ENCODE measurements at regions not wholly inside any gene's neighbourhood (a gene's known extent, or its start where the extent isn't known, plus 50 kb on each side); places are given as distances from the start of the nearest gene placed in this dataset.

DNA sequence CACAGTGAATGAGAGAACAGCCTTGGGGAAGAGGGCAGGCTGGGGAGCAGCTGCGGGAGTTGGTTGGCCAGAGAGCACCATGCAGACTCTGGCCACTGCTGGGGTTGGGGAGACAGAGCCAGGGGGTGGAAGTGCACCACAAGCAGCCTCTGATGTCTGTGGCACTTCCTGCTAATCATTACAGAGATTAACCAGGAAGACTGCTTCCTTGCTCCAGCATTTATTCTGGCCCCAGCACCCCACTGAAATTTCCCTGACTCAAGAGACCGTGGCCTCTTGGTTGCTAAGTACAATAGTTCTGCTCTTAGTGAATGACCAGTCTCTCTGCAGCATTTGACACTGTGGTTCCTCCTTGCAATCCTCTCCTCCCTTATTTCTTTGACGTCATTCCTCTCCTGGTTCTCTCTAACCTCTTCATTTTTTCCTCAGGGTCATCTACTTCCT is 266.2 kb upstream of the ROPN1 start:
- Histone ChIP-seq H3K4me3 (ENCODE audit: control insufficient read depth in 1 of 2, extremely low read depth in 1 of 2, low read length in 1 of 2) (no peak overlapping the region), H3K9me3 (no peaks in the 10 kb centered on the region), H3K36me3 (ENCODE audit: control insufficient read depth in 2 of 2, extremely low read depth in 1 of 2, insufficient read depth in 1 of 2, low read length in 1 of 2) (no peaks in the 10 kb centered on the region), H3K27me3 (replicated peaks in 1 of 2; ENCODE audit: control insufficient read depth in 2 of 2, extremely low read depth in 1 of 2, insufficient read depth in 2 of 2, low read length in 1 of 2) (peaks cover 0 to 4% of the 10 kb centered on the region in 2 experiments), H3K4me1 (ENCODE audit: control insufficient read depth in 1 of 2, extremely low read depth in 1 of 2, insufficient read depth in 2 of 2, low read length in 2 of 2) (no peaks in the 10 kb centered on the region), H3K27ac (ENCODE audit: low read length) (no peak overlapping the region)
- CTCF ChIA-PET, result no interaction called here
- 65% methylated on average over 3 of the region's 3 CpGs for WGBS (ENCODE audit: insufficient coverage)
- no peak for ATAC-seq (replicated peaks in 1 of 4)
- no peak overlapping the region for H3K27ac Mint-ChIP-seq
- POLR2A ChIA-PET, result no interaction called here
- H3K4me3 Mint-ChIP-seq, result no peak overlapping the region
- no peaks in the 10 kb centered on the region for H3K36me3 Mint-ChIP-seq
- no peaks in the 10 kb centered on the region for H3K9me3 Mint-ChIP-seq
- peaks cover 7 to 18% of the 10 kb centered on the region in 2 donors for H3K27me3 Mint-ChIP-seq
- DNase-seq, result no peak
- no peaks in the 10 kb centered on the region for H3K4me1 Mint-ChIP-seq

DNA sequence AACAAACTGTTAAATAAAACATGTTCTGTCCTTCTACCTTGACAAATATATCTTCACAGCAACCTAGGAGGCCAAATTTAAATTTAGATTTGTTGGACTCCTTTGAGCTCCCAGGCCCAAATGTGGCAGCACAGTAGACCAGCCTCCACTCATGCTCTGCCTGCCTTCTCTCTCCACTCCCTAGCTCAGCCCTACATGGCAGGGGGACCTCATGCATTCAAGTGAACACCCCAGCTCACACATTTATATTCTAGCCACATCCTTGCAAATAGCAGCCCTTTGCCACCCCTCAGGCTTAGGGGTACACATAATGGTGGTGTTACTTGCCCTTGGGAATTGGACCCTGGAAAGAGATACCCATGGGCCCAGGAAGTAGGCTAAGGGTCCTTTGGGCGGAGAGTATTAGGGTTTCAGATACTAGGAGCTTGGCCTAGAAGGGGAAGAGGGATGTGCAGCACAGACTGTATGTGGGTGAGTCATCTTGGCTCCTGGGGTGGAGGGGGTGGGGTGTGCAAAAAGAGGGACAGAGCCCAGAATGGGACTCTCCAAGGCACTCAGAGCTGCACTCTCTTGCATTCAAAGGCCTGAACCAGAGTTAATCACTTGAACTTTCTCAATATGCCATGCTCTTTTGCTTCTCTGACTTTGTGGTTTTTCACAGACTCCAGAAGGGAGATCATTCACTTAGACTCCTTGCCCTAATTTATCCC is 268.4 kb upstream of the ROPN1 start:
- Histone ChIP-seq H3K4me1 (ENCODE audit: control insufficient read depth in 1 of 2, extremely low read depth in 1 of 2, insufficient read depth in 2 of 2, low read length in 2 of 2) (no peaks in the 10 kb centered on the region), H3K27ac (ENCODE audit: low read length) (no peak overlapping the region), H3K27me3 (replicated peaks in 1 of 2; ENCODE audit: control insufficient read depth in 2 of 2, extremely low read depth in 1 of 2, insufficient read depth in 2 of 2, low read length in 1 of 2) (no peaks in the 10 kb centered on the region), H3K9me3 (no peaks in the 10 kb centered on the region), H3K4me3 (ENCODE audit: control insufficient read depth in 1 of 2, extremely low read depth in 1 of 2, low read length in 1 of 2) (no peak overlapping the region), H3K36me3 (ENCODE audit: control insufficient read depth in 2 of 2, extremely low read depth in 1 of 2, insufficient read depth in 1 of 2, low read length in 1 of 2) (no peaks in the 10 kb centered on the region)
- Mint-ChIP-seq H3K4me1 (no peaks in the 10 kb centered on the region), H3K27me3 (peaks cover 2 to 11% of the 10 kb centered on the region in 2 donors), H3K9me3 (no peaks in the 10 kb centered on the region), H3K4me3 (no peak overlapping the region), H3K27ac (no peak overlapping the region), H3K36me3 (no peaks in the 10 kb centered on the region)
- ATAC-seq (replicated peaks in 1 of 4) (no peak), DNase-seq (no peak)
- ChIA-PET POLR2A (no interaction called here), CTCF (no interaction called here)
- 70% methylated on average over 1 of the region's 1 CpG for WGBS (ENCODE audit: insufficient coverage)

- H3K4me3 ChIP-seq (ENCODE audit: control insufficient read depth in 1 of 2, extremely low read depth in 1 of 2, low read length in 1 of 2), result no peak overlapping the region
- ATAC-seq (replicated peaks in 1 of 4) (no peak), DNase-seq (no peak)
- no CpG with 5 or more reads among the region's 2 CpGs for WGBS (ENCODE audit: insufficient coverage)
- H3K36me3 Mint-ChIP-seq, result no peaks in the 10 kb centered on the region
- H3K27me3 Mint-ChIP-seq, result peaks cover 2 to 5% of the 10 kb centered on the region in 2 donors
- no peaks in the 10 kb centered on the region for H3K27me3 ChIP-seq (replicated peaks in 1 of 2; ENCODE audit: control insufficient read depth in 2 of 2, extremely low read depth in 1 of 2, insufficient read depth in 2 of 2, low read length in 1 of 2)
- no peak overlapping the region for H3K4me3 Mint-ChIP-seq
- ChIA-PET POLR2A (no interaction called here), CTCF (no interaction called here)
- no peaks in the 10 kb centered on the region for H3K9me3 ChIP-seq
- no peak overlapping the region for H3K27ac ChIP-seq (ENCODE audit: low read length)
- no peaks in the 10 kb centered on the region for H3K4me1 ChIP-seq (ENCODE audit: control insufficient read depth in 1 of 2, extremely low read depth in 1 of 2, insufficient read depth in 2 of 2, low read length in 2 of 2)
- no peaks in the 10 kb centered on the region for H3K4me1 Mint-ChIP-seq
- H3K27ac Mint-ChIP-seq, result no peak overlapping the region
- H3K36me3 ChIP-seq (ENCODE audit: control insufficient read depth in 2 of 2, extremely low read depth in 1 of 2, insufficient read depth in 1 of 2, low read length in 1 of 2), result no peaks in the 10 kb centered on the region
- H3K9me3 Mint-ChIP-seq, result no peaks in the 10 kb centered on the region
Observed at GRCh38 chr3:124261306-124261705, 269.4 kb upstream of the ROPN1 start.

DNA sequence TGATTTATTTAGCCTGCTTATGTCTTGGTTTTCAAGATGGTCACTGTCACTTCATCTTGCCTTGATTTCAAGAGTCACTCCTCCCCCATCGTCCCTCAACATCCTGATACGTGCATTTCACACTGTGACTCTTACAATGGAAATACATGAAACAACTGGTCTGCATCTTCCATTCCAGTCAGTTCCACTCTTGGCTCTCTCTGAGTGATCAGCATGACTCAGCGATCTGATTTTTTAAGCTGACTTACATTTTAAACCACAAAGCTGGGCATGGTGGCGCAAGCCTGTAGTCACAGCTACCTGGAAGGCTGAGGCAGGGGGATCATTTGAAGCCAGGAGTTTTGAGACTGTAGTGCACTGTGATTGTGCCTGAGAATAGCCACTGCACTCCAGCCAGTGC is 271.2 kb upstream of the ROPN1 start:
- no peaks in the 10 kb centered on the region for H3K9me3 ChIP-seq

GRCh38 chr3:124264346-124264745 is 272.4 kb upstream of the ROPN1 start:
- peaks cover 0 to 5% of the 10 kb centered on the region in 2 experiments for H3K27me3 ChIP-seq (replicated peaks in 1 of 2; ENCODE audit: control insufficient read depth in 2 of 2, extremely low read depth in 1 of 2, insufficient read depth in 2 of 2, low read length in 1 of 2)
- CTCF ChIA-PET, result no interaction called here
- no peaks in the 10 kb centered on the region for H3K36me3 ChIP-seq (ENCODE audit: control insufficient read depth in 2 of 2, extremely low read depth in 1 of 2, insufficient read depth in 1 of 2, low read length in 1 of 2)
- DNase-seq (no peak), ATAC-seq (replicated peaks in 1 of 4) (no peak)
- H3K4me1 ChIP-seq (ENCODE audit: control insufficient read depth in 1 of 2, extremely low read depth in 1 of 2, insufficient read depth in 2 of 2, low read length in 2 of 2), result no peaks in the 10 kb centered on the region
- H3K36me3 Mint-ChIP-seq, result no peaks in the 10 kb centered on the region
- no peaks in the 10 kb centered on the region for H3K4me1 Mint-ChIP-seq
- no peak overlapping the region for H3K4me3 ChIP-seq (ENCODE audit: control insufficient read depth in 1 of 2, extremely low read depth in 1 of 2, low read length in 1 of 2)
- H3K9me3 Mint-ChIP-seq, result no peaks in the 10 kb centered on the region
- POLR2A ChIA-PET, result no interaction called here
- 84% methylated on average over 7 of the region's 8 CpGs for WGBS (ENCODE audit: insufficient coverage)
- no peaks in the 10 kb centered on the region for H3K9me3 ChIP-seq
- H3K27ac ChIP-seq (ENCODE audit: low read length), result no peak overlapping the region
- H3K27me3 Mint-ChIP-seq, result peaks cover 0 to 2% of the 10 kb centered on the region in 2 donors
- H3K27ac Mint-ChIP-seq, result no peak overlapping the region
- no peak overlapping the region for H3K4me3 Mint-ChIP-seq

More for the DNA sequence above, 271.2 kb upstream of the ROPN1 start:
- ATAC-seq (replicated peaks in 1 of 4) (no peak), DNase-seq (no peak)
- 56% methylated on average over 2 of the region's 4 CpGs for WGBS (ENCODE audit: insufficient coverage)
- Histone ChIP-seq H3K4me3 (ENCODE audit: control insufficient read depth in 1 of 2, extremely low read depth in 1 of 2, low read length in 1 of 2) (no peak overlapping the region), H3K27ac (ENCODE audit: low read length) (no peak overlapping the region), H3K36me3 (ENCODE audit: control insufficient read depth in 2 of 2, extremely low read depth in 1 of 2, insufficient read depth in 1 of 2, low read length in 1 of 2) (no peaks in the 10 kb centered on the region), H3K27me3 (replicated peaks in 1 of 2; ENCODE audit: control insufficient read depth in 2 of 2, extremely low read depth in 1 of 2, insufficient read depth in 2 of 2, low read length in 1 of 2) (no peaks in the 10 kb centered on the region), H3K4me1 (ENCODE audit: control insufficient read depth in 1 of 2, extremely low read depth in 1 of 2, insufficient read depth in 2 of 2, low read length in 2 of 2) (no peaks in the 10 kb centered on the region)
- Mint-ChIP-seq H3K4me1 (no peaks in the 10 kb centered on the region), H3K4me3 (no peak overlapping the region), H3K27me3 (peaks cover 2 to 4% of the 10 kb centered on the region in 2 donors), H3K27ac (no peak overlapping the region), H3K36me3 (no peaks in the 10 kb centered on the region), H3K9me3 (no peaks in the 10 kb centered on the region)
- ChIA-PET CTCF (no interaction called here), POLR2A (interaction anchor here in 1 of 2 donors (0.6 kb wide), 1 partner anchor 138 kb away, joined by 3 read pairs; no protein-coding TSS in a partner anchor)

GRCh38 chr3:124266487-124266886 is 274.6 kb upstream of the ROPN1 start:
- peaks cover under 1 to 2% of the 10 kb centered on the region in 2 donors for H3K27me3 Mint-ChIP-seq
- H3K4me1 ChIP-seq (ENCODE audit: control insufficient read depth in 1 of 2, extremely low read depth in 1 of 2, insufficient read depth in 2 of 2, low read length in 2 of 2), result no peaks in the 10 kb centered on the region
- H3K4me1 Mint-ChIP-seq, result no peaks in the 10 kb centered on the region
- no CpG with 5 or more reads among the region's 3 CpGs for WGBS (ENCODE audit: insufficient coverage)
- H3K9me3 Mint-ChIP-seq, result no peaks in the 10 kb centered on the region
- no peak overlapping the region for H3K4me3 ChIP-seq (ENCODE audit: control insufficient read depth in 1 of 2, extremely low read depth in 1 of 2, low read length in 1 of 2)
- H3K36me3 Mint-ChIP-seq, result no peaks in the 10 kb centered on the region
- H3K27ac ChIP-seq (ENCODE audit: low read length), result no peak overlapping the region
- peaks cover 0 to 5% of the 10 kb centered on the region in 2 experiments for H3K27me3 ChIP-seq (replicated peaks in 1 of 2; ENCODE audit: control insufficient read depth in 2 of 2, extremely low read depth in 1 of 2, insufficient read depth in 2 of 2, low read length in 1 of 2)
- H3K36me3 ChIP-seq (ENCODE audit: control insufficient read depth in 2 of 2, extremely low read depth in 1 of 2, insufficient read depth in 1 of 2, low read length in 1 of 2), result no peaks in the 10 kb centered on the region
- CTCF ChIA-PET, result no interaction called here
- ATAC-seq (replicated peaks in 1 of 4) (no peak), DNase-seq (no peak)
- no peak overlapping the region for H3K27ac Mint-ChIP-seq
- POLR2A ChIA-PET, result no interaction called here
- H3K9me3 ChIP-seq, result no peaks in the 10 kb centered on the region
- no peak overlapping the region for H3K4me3 Mint-ChIP-seq

DNA sequence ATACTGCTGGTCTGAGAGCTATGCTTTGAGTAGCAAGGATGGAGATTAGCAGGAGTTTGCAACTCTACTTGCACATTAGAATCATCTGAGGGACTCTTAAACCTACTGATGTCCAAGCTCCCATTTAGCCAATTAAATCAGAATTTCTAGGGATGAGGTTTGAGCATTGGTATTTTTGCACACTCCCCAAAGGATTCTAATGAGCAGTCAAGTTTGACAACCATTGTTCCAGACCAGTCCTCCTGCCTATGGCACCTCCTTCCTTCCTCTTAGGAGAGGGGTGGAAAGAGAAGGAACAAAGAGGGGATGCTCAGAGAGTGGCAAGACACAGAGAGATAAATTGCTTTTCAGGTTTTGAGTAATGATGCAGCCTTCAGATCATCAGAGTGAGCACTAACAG is 275.5 kb upstream of the ROPN1 start:
- H3K9me3 ChIP-seq, result no peaks in the 10 kb centered on the region
- no peaks in the 10 kb centered on the region for H3K36me3 Mint-ChIP-seq
- CTCF ChIA-PET, result no interaction called here
- H3K27me3 ChIP-seq (replicated peaks in 1 of 2; ENCODE audit: control insufficient read depth in 2 of 2, extremely low read depth in 1 of 2, insufficient read depth in 2 of 2, low read length in 1 of 2), result peaks cover 0 to 5% of the 10 kb centered on the region in 2 experiments
- peaks cover 1 to 6% of the 10 kb centered on the region in 2 donors for H3K27me3 Mint-ChIP-seq
- H3K4me1 Mint-ChIP-seq, result no peaks in the 10 kb centered on the region
- no peaks in the 10 kb centered on the region for H3K4me1 ChIP-seq (ENCODE audit: control insufficient read depth in 1 of 2, extremely low read depth in 1 of 2, insufficient read depth in 2 of 2, low read length in 2 of 2)
- no peaks in the 10 kb centered on the region for H3K9me3 Mint-ChIP-seq
- POLR2A ChIA-PET, result no interaction called here
- H3K36me3 ChIP-seq (ENCODE audit: control insufficient read depth in 2 of 2, extremely low read depth in 1 of 2, insufficient read depth in 1 of 2, low read length in 1 of 2), result no peaks in the 10 kb centered on the region
- DNase-seq (no peak), ATAC-seq (replicated peaks in 1 of 4) (no peak)
- H3K27ac Mint-ChIP-seq, result no peak overlapping the region
- H3K4me3 Mint-ChIP-seq, result no peak overlapping the region
- no peak overlapping the region for H3K4me3 ChIP-seq (ENCODE audit: control insufficient read depth in 1 of 2, extremely low read depth in 1 of 2, low read length in 1 of 2)
- no peak overlapping the region for H3K27ac ChIP-seq (ENCODE audit: low read length)

All from T-cell (primary cell).